ENCODE measurements at regions not wholly inside any gene's neighbourhood (a gene's known extent, or its start where the extent isn't known, plus 50 kb on each side); places are given as distances from the start of the nearest gene placed in this dataset.

GRCh38 chr21:38678827-38679226 lies 126.9 kb upstream of the ETS2 start:
- H3K4me1 ChIP-seq (ENCODE audit: insufficient read depth, low read length), result no peaks in the 10 kb centered on the region
- no peak overlapping the region for H3K4me2 ChIP-seq (ENCODE audit: insufficient read depth, low read length)
- no peaks in the 10 kb centered on the region for H3K36me3 ChIP-seq (ENCODE audit: insufficient read depth, low read length)
- ATAC-seq (ENCODE audit: insufficient read depth, low read depth) (no peak), DNase-seq (no peak)
- H3K27me3 ChIP-seq (ENCODE audit: insufficient read depth, low read length, poor library complexity), result no peaks in the 10 kb centered on the region
- no peaks in the 10 kb centered on the region for H3K79me2 ChIP-seq (ENCODE audit: insufficient read depth, low read length)
- H3K9ac ChIP-seq (ENCODE audit: low read depth, low read length), result no peak overlapping the region
- no peak overlapping the region for H3K4me3 ChIP-seq (ENCODE audit: low read depth in 1 of 2, low read length in 2 of 2)
- no peak overlapping the region for H3K27ac ChIP-seq (ENCODE audit: low read length)
- H3K9me3 ChIP-seq (ENCODE audit: insufficient read depth, low read length, severe bottlenecking), result no peaks in the 10 kb centered on the region
- no peaks in the 10 kb centered on the region for H4K20me1 ChIP-seq (ENCODE audit: insufficient read depth, low read length)
- TF ChIP-seq CTCF (IDR thresholded peaks at IDR 0.05; ENCODE audit: borderline replicate concordance, extremely low read depth, low read length, poor library complexity, severe bottlenecking), result no peak
- no peak overlapping the region for H2AFZ ChIP-seq (ENCODE audit: low read depth, low read length)

DNA sequence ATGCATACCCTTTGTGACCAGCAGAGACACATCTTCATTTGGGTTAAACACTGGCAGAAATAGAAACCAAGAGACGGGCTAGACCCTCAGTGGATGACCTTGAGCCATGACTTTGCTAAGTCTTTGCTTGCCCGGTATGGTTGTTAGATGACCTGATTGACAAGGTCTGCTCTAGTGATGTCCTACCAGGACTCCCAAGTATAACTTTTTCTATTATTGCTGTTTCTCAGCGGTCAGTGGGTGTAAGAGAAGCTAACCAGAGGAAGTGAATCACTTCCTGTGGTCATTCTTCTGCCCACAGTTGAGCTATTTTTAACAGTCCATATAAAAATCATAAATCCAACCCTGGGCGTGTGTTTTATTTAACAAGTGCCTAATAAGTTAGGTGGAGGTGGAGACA lies 126.2 kb upstream of the ETS2 start:
- Histone ChIP-seq H3K27ac (ENCODE audit: low read length) (no peak overlapping the region), H3K4me3 (ENCODE audit: low read depth in 1 of 2, low read length in 2 of 2) (no peak overlapping the region), H3K36me3 (ENCODE audit: insufficient read depth, low read length) (no peaks in the 10 kb centered on the region), H3K9ac (ENCODE audit: low read depth, low read length) (no peak overlapping the region), H3K27me3 (ENCODE audit: insufficient read depth, low read length, poor library complexity) (no peaks in the 10 kb centered on the region), H3K9me3 (ENCODE audit: insufficient read depth, low read length, severe bottlenecking) (no peaks in the 10 kb centered on the region), H3K4me2 (ENCODE audit: insufficient read depth, low read length) (no peak overlapping the region), H4K20me1 (ENCODE audit: insufficient read depth, low read length) (no peaks in the 10 kb centered on the region), H2AFZ (ENCODE audit: low read depth, low read length) (no peak overlapping the region), H3K4me1 (ENCODE audit: insufficient read depth, low read length) (no peaks in the 10 kb centered on the region), H3K79me2 (ENCODE audit: insufficient read depth, low read length) (no peaks in the 10 kb centered on the region)
- ATAC-seq (ENCODE audit: insufficient read depth, low read depth) (no peak), DNase-seq (no peak)
- TF ChIP-seq CTCF (IDR thresholded peaks at IDR 0.05; ENCODE audit: borderline replicate concordance, extremely low read depth, low read length, poor library complexity, severe bottlenecking) (no peak), EZH2 (IDR thresholded peaks at IDR 0.05; ENCODE audit: borderline replicate concordance, low read depth, low read length, severe bottlenecking) (no peak)

DNA sequence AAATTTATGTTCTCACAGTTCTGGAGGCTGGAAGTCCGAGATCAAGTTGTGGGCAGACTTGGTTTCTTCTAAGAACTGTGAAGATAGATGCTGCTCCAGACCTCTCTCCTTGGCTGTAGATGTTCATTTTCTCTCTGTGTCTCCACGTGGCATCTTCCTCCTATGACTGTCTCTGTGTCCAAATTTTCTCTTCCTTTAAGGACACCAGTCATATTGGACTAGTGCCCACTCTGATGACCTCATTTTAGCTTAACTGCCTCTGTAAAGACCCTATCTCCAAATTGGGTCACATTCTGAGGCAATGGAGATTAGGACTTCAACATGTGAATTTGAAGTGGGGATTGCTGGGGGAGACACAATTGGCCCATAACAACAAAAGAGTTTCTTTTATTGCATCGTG lies 125.3 kb upstream of the ETS2 start:
- TF ChIP-seq CTCF (IDR thresholded peaks at IDR 0.05; ENCODE audit: borderline replicate concordance, extremely low read depth, low read length, poor library complexity, severe bottlenecking) (no peak), EZH2 (IDR thresholded peaks at IDR 0.05; ENCODE audit: borderline replicate concordance, low read depth, low read length, severe bottlenecking) (no peak)
- Histone ChIP-seq H3K4me1 (ENCODE audit: insufficient read depth, low read length) (no peaks in the 10 kb centered on the region), H3K4me2 (ENCODE audit: insufficient read depth, low read length) (no peak overlapping the region), H3K4me3 (ENCODE audit: low read depth in 1 of 2, low read length in 2 of 2) (no peak overlapping the region), H3K9me3 (ENCODE audit: insufficient read depth, low read length, severe bottlenecking) (no peaks in the 10 kb centered on the region), H3K79me2 (ENCODE audit: insufficient read depth, low read length) (no peaks in the 10 kb centered on the region), H3K27ac (ENCODE audit: low read length) (no peak overlapping the region), H4K20me1 (ENCODE audit: insufficient read depth, low read length) (no peaks in the 10 kb centered on the region), H3K9ac (ENCODE audit: low read depth, low read length) (no peak overlapping the region), H3K36me3 (ENCODE audit: insufficient read depth, low read length) (no peaks in the 10 kb centered on the region), H3K27me3 (ENCODE audit: insufficient read depth, low read length, poor library complexity) (no peaks in the 10 kb centered on the region), H2AFZ (ENCODE audit: low read depth, low read length) (no peak overlapping the region)
- ATAC-seq (ENCODE audit: insufficient read depth, low read depth), result no peak
- DNase-seq, result no peak

- Histone ChIP-seq H3K4me1 (ENCODE audit: insufficient read depth, low read length) (no peaks in the 10 kb centered on the region), H3K4me3 (ENCODE audit: low read depth in 1 of 2, low read length in 2 of 2) (no peak overlapping the region), H3K4me2 (ENCODE audit: insufficient read depth, low read length) (no peak overlapping the region), H3K27me3 (ENCODE audit: insufficient read depth, low read length, poor library complexity) (no peaks in the 10 kb centered on the region), H3K27ac (ENCODE audit: low read length) (no peak overlapping the region), H3K36me3 (ENCODE audit: insufficient read depth, low read length) (no peaks in the 10 kb centered on the region), H3K79me2 (ENCODE audit: insufficient read depth, low read length) (no peaks in the 10 kb centered on the region), H4K20me1 (ENCODE audit: insufficient read depth, low read length) (no peaks in the 10 kb centered on the region), H3K9ac (ENCODE audit: low read depth, low read length) (no peak overlapping the region), H2AFZ (ENCODE audit: low read depth, low read length) (no peak overlapping the region), H3K9me3 (ENCODE audit: insufficient read depth, low read length, severe bottlenecking) (no peaks in the 10 kb centered on the region)
- DNase-seq, result no peak
- no peak for ATAC-seq (ENCODE audit: insufficient read depth, low read depth)
- no peak for TF ChIP-seq EZH2 (IDR thresholded peaks at IDR 0.05; ENCODE audit: borderline replicate concordance, low read depth, low read length, severe bottlenecking)
- no peak for TF ChIP-seq CTCF (IDR thresholded peaks at IDR 0.05; ENCODE audit: borderline replicate concordance, extremely low read depth, low read length, poor library complexity, severe bottlenecking)
Measured at GRCh38 chr21:38683222-38683621, 122.5 kb upstream of the ETS2 start.

All from DND-41 (cell line).